Dedifferentiated amniotic fluid mesenchymal stem cell (primary cell): ENCODE measurements at regions not wholly inside any gene's neighbourhood (a gene's known extent, or its start where the extent isn't known, plus 50 kb on each side); places are given as distances from the start of the nearest gene placed in this dataset.
"Not testable (repeated sequence)": the region's sequence is repeated elsewhere in the genome, so short reads cannot be mapped to it uniquely, and the experiment has no call there.

Source experiments
- DNase-seq: peaks from one replicate; pipeline ENCODE4 v3.0.0-alpha.2; 2016; ENCODE audit errors: extremely low spot score

GRCh38 chr2:190150413-190150812 is 87.9 kb upstream of the MSTN start:
- no peak for DNase-seq

GRCh38 chr2:190149908-190150307 is 87.4 kb upstream of the MSTN start:
- no peak for DNase-seq

GRCh38 chr2:190149200-190149599 is 86.7 kb upstream of the MSTN start:
- no peak for DNase-seq

- DNase-seq: not testable (repeated sequence)
Observed at GRCh38 chr2:190146109-190146508, 83.6 kb upstream of the MSTN start.

- DNase-seq: not testable (repeated sequence)
Observed at GRCh38 chr2:190140474-190140873, 77.9 kb upstream of the MSTN start.

GRCh38 chr2:190139371-190139770 is 76.8 kb upstream of the MSTN start:
- DNase-seq: no peak

- no peak for DNase-seq
Observed at GRCh38 chr2:190138032-190138431, 75.5 kb upstream of the MSTN start.

GRCh38 chr2:190137561-190137960 is 75.0 kb upstream of the MSTN start:
- no peak for DNase-seq

GRCh38 chr2:190136825-190137224 is 74.3 kb upstream of the MSTN start:
- no peak for DNase-seq

- no peak for DNase-seq
Observed at GRCh38 chr2:190136259-190136658, 73.7 kb upstream of the MSTN start.

GRCh38 chr2:190129421-190130199 is 67.1 kb upstream of the MSTN start:
- DNase-seq: no peak

GRCh38 chr2:190127651-190128050 is 65.1 kb upstream of the MSTN start:
- no peak for DNase-seq

- no peak for DNase-seq
Observed at GRCh38 chr2:190126798-190127197, 64.3 kb upstream of the MSTN start.

- DNase-seq: no peak
Observed at GRCh38 chr2:190123956-190124355, 61.4 kb upstream of the MSTN start.

GRCh38 chr2:190121971-190122370 is 59.4 kb upstream of the MSTN start:
- DNase-seq: peak; percentile 29

- no peak for DNase-seq
Observed at GRCh38 chr2:190121305-190121704, 58.8 kb upstream of the MSTN start.

GRCh38 chr2:190119923-190120590 is 57.5 kb upstream of the MSTN start:
- DNase-seq: no peak

GRCh38 chr2:190119257-190119656 is 56.7 kb upstream of the MSTN start:
- DNase-seq: no peak

GRCh38 chr2:190117305-190117704 is 54.8 kb upstream of the MSTN start:
- no peak for DNase-seq

- DNase-seq: no peak
Observed at GRCh38 chr2:190113000-190113399, 50.5 kb upstream of the MSTN start.
